NCI-H748 treated with DMSO at 0.1 percent for 48 hours (cell line): ENCODE measurements at regions not wholly inside any gene's neighbourhood (a gene's known extent, or its start where the extent isn't known, plus 50 kb on each side); places are given as distances from the start of the nearest gene placed in this dataset.
"Not testable (repeated sequence)": the region's sequence is repeated elsewhere in the genome, so short reads cannot be mapped to it uniquely, and the experiment has no call there.

Experiments used
- DNase-seq: peaks from one replicate; lab custom pipeline; 2025; lab: John Stamatoyannopoulos, UW

- DNase-seq = no peak
Measured at GRCh38 chr13:54394908-54395307, 1366.3 kb downstream of the OLFM4 start.

- DNase-seq = no peak
Measured at GRCh38 chr13:54402495-54402894, 1373.9 kb downstream of the OLFM4 start.

GRCh38 chr13:54415753-54416366 is 1387.2 kb downstream of the OLFM4 start:
- DNase-seq = no peak

DNA sequence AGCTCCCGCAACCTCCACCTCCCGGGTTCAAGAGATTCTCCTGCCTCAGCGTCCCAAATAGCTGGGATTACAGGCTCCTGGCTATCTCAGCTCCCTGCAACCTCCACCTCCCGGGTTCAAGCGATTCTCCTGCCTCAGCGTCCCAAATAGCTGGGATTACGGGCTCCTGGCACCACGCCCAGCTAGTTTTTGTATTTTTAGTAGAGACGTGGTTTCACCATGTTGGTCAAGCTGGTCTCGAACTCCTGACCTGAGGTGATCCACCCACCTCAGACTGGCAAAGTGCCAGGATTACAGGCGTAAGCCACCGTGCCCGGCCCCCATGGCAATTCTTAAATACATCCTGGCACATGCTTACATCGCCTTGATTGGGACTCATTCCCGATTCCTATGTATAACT is 1394.3 kb downstream of the OLFM4 start:
- not testable (repeated sequence) for DNase-seq

DNA sequence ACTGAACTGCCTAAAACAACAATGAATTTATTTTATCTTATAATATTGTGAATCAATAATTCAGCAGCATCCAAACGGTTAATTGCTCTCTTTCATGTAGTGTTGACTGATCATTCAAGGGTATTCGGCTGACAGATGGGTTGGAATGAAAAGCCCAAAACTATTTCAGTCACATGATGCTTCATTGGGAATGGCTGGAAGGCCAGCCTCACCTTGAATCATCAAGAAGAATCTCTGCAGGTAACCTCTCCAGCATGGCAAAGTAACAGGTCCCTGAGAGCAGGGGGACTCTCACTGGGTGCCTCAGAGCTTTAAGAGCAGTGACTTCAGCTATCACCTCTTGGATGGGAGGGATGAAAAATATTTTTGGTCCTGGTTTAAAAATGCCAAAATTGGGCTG is 1395.7 kb downstream of the OLFM4 start:
- DNase-seq = no peak

- peak; percentile 92 for DNase-seq
Measured at GRCh38 chr13:54433493-54434206, 1405.0 kb downstream of the OLFM4 start.

- DNase-seq = not testable (repeated sequence)
Measured at GRCh38 chr13:54440853-54441400, 1412.3 kb downstream of the OLFM4 start.

GRCh38 chr13:54445453-54445852 is 1416.8 kb downstream of the OLFM4 start:
- DNase-seq = no peak

DNA sequence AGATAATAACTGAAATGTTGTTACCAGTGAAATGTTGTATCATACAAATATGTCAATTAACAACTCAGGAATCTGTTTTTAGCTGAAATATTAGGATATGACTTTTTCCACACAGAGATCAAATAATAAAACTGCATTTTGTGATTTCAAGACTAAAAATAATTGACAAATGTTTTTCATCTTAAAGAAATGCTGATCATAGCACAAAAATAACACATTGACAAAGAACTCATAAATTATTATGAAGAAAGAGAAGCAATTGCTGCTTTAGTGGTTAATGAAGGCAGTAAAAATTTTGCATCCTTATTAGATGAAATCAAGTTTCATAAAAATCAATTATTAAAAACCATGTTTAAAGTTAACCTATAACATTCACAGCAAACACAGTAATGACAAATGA is 1417.3 kb downstream of the OLFM4 start:
- DNase-seq = no peak

DNA sequence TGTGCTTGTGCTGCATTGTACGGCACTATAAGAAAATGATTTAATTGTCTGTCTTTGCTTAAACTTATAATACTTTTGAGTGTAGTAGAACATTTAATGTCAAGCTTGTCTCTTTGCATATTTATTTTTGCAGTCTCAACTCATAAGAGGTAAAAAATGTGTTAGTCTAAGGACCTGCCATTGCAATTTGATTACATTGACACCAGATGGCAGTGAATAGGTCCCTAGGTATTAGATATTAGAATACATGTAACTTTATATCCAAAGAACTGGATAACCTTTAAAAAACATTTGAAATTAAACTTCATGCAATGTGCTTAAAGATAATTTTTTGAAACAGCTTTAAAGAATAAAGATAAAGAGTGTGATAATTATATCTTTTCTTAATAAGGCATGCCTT is 1421.3 kb downstream of the OLFM4 start:
- no peak for DNase-seq

DNA sequence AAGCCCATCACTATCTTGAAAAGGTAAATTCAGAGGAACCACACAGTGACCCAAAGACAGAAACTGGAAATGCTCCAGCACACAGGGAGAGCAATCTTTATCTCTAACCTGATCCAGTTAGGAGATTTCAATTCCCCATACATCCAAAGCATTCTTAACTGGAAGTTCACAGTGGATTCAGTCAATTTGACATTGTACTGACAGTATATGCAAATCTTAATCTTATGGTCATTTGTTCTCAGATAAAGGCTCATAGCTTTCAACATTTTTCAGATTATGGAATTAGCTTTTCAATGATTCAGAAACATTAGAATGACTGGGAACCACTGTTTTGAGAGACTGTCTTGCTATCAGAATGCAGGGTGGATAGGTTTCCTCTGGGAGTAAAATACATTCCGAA is 1455.6 kb downstream of the OLFM4 start:
- no peak for DNase-seq

- no peak for DNase-seq
Measured at GRCh38 chr13:54486421-54487166, 1458.0 kb downstream of the OLFM4 start.

DNA sequence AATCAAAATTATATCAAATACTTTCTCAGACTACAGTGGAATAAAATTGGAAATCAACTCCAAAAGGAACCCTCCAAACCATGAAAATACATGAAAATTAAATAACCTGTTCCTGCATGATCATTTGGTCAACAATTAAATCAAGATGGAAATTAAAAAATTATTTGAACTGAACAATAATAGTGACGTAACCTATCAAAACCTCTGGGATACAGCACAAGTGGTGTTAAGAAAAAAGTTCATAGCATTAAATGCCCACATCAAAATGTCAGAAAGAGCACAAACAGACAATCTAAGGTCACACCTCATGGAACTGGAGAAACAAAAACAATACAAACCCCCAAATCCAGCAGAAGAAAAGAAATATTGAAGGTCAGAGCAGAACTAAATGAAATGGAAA is 1460.7 kb downstream of the OLFM4 start:
- DNase-seq = no peak

- DNase-seq = no peak
Measured at GRCh38 chr13:54492995-54493394, 1464.4 kb downstream of the OLFM4 start.

GRCh38 chr13:54511366-54511765 is 1482.8 kb downstream of the OLFM4 start:
- DNase-seq = no peak

- no peak for DNase-seq
Measured at GRCh38 chr13:54513254-54513653, 1484.6 kb downstream of the OLFM4 start.

DNA sequence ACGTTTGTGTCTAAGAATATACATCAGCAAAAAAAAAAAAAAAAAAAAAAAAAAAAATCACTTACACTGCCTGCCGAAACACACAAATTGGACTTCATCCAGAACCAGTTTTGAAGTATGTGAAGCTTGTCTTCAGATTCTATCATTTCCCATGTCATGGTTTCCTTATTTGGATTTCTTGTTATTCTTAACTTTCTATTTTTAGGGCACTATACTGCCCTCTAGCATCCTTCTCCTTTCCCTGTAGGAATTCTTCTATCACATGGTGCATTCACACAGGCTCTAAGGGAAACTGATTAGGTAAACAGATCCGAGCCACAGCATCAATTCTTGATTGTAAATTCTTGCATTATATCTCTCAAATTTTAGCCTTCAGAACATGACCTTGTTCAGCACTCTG is 1507.5 kb downstream of the OLFM4 start:
- no peak for DNase-seq

DNA sequence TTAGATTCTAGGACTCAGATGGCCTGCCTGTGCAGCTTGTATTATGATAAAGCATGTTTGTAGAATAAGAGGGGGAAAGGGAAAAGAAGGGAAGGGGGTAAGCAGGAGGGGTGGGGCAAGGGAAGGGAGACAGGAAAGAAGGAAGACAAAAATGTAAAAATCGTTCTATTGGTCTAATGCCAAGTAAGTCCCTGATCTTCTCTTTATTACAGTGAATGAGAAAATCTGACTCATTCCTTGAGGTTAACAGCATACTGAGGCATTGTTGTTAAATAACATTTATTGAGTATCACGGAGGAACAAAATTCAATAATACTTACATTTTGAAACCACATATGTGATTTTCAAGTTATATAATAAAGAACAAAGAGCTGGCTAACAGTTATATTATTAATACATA is 1534.7 kb downstream of the OLFM4 start:
- DNase-seq = no peak

DNA sequence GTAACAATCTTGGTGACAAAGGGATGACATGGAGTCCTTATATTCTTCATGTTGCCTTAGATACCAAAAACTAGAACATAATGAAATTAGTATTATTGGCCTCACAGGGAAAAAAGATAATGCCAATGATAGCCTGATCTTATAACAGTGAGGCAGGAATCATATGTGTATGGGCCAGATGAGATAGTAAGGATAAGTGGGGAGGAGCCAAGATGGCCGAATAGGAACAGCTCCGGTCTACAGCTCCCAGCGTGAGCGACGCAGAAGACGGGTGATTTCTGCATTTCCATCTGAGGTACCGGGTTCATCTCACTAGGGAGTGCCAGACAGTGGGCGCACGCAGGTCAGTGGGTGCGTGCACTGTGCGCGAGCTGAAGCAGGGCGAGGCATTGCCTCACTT is 1543.4 kb downstream of the OLFM4 start:
- not testable (repeated sequence) for DNase-seq

DNA sequence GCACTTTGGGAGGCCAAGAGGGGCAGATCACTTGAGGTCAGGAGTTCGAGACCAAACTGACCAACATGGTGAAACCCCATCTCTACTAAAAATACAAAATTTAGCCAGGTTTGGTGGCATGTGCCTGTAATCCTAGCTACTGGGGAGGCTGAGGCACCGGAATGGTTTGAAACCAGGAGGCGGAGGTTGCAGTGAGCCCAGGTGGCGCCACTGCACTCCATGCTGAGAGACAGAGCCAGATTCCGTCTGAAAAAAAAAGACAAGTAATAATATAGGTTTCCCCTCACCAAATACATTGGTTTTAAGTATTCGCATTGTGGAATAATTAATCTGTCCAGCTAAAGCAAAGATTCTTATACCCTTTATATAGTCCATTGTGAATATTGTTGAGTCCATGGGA is 1544.6 kb downstream of the OLFM4 start:
- no peak for DNase-seq

- DNase-seq = no peak
Measured at GRCh38 chr13:54574791-54575190, 1546.2 kb downstream of the OLFM4 start.

- no peak for DNase-seq
Measured at GRCh38 chr13:54591540-54591939, 1562.9 kb downstream of the OLFM4 start.

GRCh38 chr13:54592201-54592600 is 1563.6 kb downstream of the OLFM4 start:
- no peak for DNase-seq
